C4-2B (cell line): ENCODE measurements at regions not wholly inside any gene's neighbourhood (a gene's known extent, or its start where the extent isn't known, plus 50 kb on each side); places are given as distances from the start of the nearest gene placed in this dataset.

Source experiments
- CTCF ChIP-seq: fragments of 450-650 bp; conservative IDR thresholded peaks from 2 replicates; pipeline ENCODE4 v1.5.1; 2017; ENCODE audit warnings: mild to moderate bottlenecking
- ZFX ChIP-seq: fragments of 450-650 bp; IDR thresholded peaks from 2 replicates; pipeline ENCODE4 v1.6.1; 2017

DNA sequence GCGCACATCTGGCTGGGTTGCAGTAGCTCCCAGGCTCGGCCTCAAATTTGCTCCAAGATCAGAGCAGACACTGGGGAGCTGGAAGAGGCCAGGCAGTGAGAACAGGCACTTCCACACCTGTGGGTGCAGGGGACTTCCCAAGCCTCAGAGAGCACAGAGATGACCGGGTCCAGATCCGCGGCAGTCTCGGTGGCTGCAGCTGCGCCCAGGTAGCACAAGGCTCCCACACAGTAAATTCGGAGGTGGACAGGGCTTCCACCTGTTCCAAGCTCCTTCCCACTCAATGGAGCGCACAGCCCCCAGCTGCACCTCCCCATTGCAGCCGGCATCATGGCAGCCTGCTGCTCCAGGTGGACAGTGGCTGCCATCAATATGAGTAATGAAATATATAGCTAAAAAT is 1417.4 kb upstream of the SLC10A2 start:
- no peak for TF ChIP-seq CTCF
- no peak for TF ChIP-seq ZFX
